DOHH2 (cell line): ENCODE measurements at regions not wholly inside any gene's neighbourhood (a gene's known extent, or its start where the extent isn't known, plus 50 kb on each side); places are given as distances from the start of the nearest gene placed in this dataset.

Experiments used
- H3F3A ChIP-seq: fragments of 200-600 bp; sonication (generic), shearing (Covaris generic); 2 replicates; pipeline ENCODE4 v1.6.0; 2016; ENCODE audit warnings: antibody characterized with exemption, mild to moderate bottlenecking; ENCODE audit not compliant: control insufficient read depth, insufficient read depth
- H3K27ac ChIP-seq: fragments of 200-600 bp; sonication (generic); 2 replicates; pipeline ENCODE4 v1.5.1; 2014; ENCODE audit warnings: low read depth, mild to moderate bottlenecking, low read length, moderate library complexity
- H3K27me3 ChIP-seq: fragments of 200-600 bp; sonication (generic); 2 replicates; pipeline ENCODE4 v1.6.1; 2014; ENCODE audit warnings: mild to moderate bottlenecking, low read length, mixed read lengths; ENCODE audit not compliant: control insufficient read depth
- H3K36me3 ChIP-seq: fragments of 200-600 bp; sonication (generic); 2 replicates; pipeline ENCODE4 v1.6.1; 2014; ENCODE audit warnings: mild to moderate bottlenecking, low read length, moderate library complexity, mixed read lengths; ENCODE audit not compliant: control insufficient read depth
- H3K4me1 ChIP-seq: fragments of 200-600 bp; sonication (generic); 2 replicates; pipeline ENCODE4 v1.6.1; 2014; ENCODE audit warnings: mild to moderate bottlenecking, low read length, mixed read lengths; ENCODE audit not compliant: control insufficient read depth
- H3K4me2 ChIP-seq: fragments of 200-600 bp; sonication (generic); 2 replicates; pipeline ENCODE4 v1.6.0; 2014; ENCODE audit warnings: mild to moderate bottlenecking, low read length, moderate library complexity
- H3K4me3 ChIP-seq: fragments of 200-600 bp; sonication (generic); 2 replicates; pipeline ENCODE4 v1.5.1; 2014; ENCODE audit warnings: mild to moderate bottlenecking, low read length, mixed read lengths
- H3K79me2 ChIP-seq: fragments of 200-600 bp; sonication (generic); 2 replicates; pipeline ENCODE4 v1.6.1; 2014; ENCODE audit warnings: mild to moderate bottlenecking, low read length, mixed read lengths; ENCODE audit not compliant: control insufficient read depth
- H3K9me2 ChIP-seq: fragments of 200-600 bp; sonication (generic); replicated peaks from 2 replicates; pipeline ENCODE4 v1.6.1; 2014; ENCODE audit warnings: mild to moderate bottlenecking, low read length, mixed read lengths; ENCODE audit not compliant: control insufficient read depth
- H3K9me3 ChIP-seq: fragments of 200-600 bp; sonication (generic); 2 replicates; pipeline ENCODE4 v1.6.1; 2014; ENCODE audit warnings: antibody characterized with exemption, low read length, mixed read lengths; ENCODE audit not compliant: control insufficient read depth, insufficient read depth
- H4K20me1 ChIP-seq: fragments of 200-600 bp; sonication (generic); 2 replicates; pipeline ENCODE4 v1.6.0; 2014; ENCODE audit warnings: low read depth, mild to moderate bottlenecking, antibody characterized with exemption, low read length, moderate library complexity; ENCODE audit not compliant: control insufficient read depth, insufficient read depth
- CTCF ChIP-seq: fragments of 200-600 bp; sonication (generic); IDR thresholded peaks from one replicate; pipeline ENCODE4 v1.5.1; 2014; ENCODE audit warnings: antibody characterized with exemption, mild to moderate bottlenecking, low read depth, low read length; ENCODE audit not compliant: poor library complexity, severe bottlenecking
- EZH2phosphoT487 ChIP-seq: fragments of 200-600 bp; sonication (generic); IDR thresholded peaks from 2 replicates; pipeline ENCODE4 v1.6.1; 2017; ENCODE audit warnings: borderline replicate concordance, mild to moderate bottlenecking, antibody characterized with exemption, low read length, moderate library complexity, mixed read lengths

GRCh38 chr12:124099661-124100060, 126.6 kb downstream of the ZNF664 start:
- no peak for TF ChIP-seq EZH2phosphoT487
- TF ChIP-seq CTCF: no peak
- H3K9me2 ChIP-seq: no peaks in the 10 kb centered on the region
- no peaks in the 10 kb centered on the region for H3K4me1 ChIP-seq
- no peaks in the 10 kb centered on the region for H4K20me1 ChIP-seq
- no peaks in the 10 kb centered on the region for H3K79me2 ChIP-seq
- H3F3A ChIP-seq: no peaks in the 10 kb centered on the region
- H3K4me2 ChIP-seq: no peak overlapping the region
- H3K27ac ChIP-seq: no peak overlapping the region
- H3K4me3 ChIP-seq: no peak overlapping the region
- no peaks in the 10 kb centered on the region for H3K27me3 ChIP-seq
- no peaks in the 10 kb centered on the region for H3K9me3 ChIP-seq
- H3K36me3 ChIP-seq: no peaks in the 10 kb centered on the region

GRCh38 chr12:124100572-124101178, 127.7 kb downstream of the ZNF664 start:
- Histone ChIP-seq H3K4me1 (no peaks in the 10 kb centered on the region), H3K4me3 (no peak overlapping the region), H3K9me3 (no peaks in the 10 kb centered on the region), H3K36me3 (no peaks in the 10 kb centered on the region), H3K27me3 (no peaks in the 10 kb centered on the region), H3K79me2 (no peaks in the 10 kb centered on the region), H3F3A (no peaks in the 10 kb centered on the region), H3K9me2 (no peaks in the 10 kb centered on the region), H3K27ac (no peak overlapping the region), H3K4me2 (no peak overlapping the region), H4K20me1 (no peaks in the 10 kb centered on the region)
- TF ChIP-seq EZH2phosphoT487 (no peak), CTCF (no peak)

- Histone ChIP-seq H4K20me1 (no peaks in the 10 kb centered on the region), H3K9me2 (no peaks in the 10 kb centered on the region), H3K4me3 (no peak overlapping the region), H3K79me2 (no peaks in the 10 kb centered on the region), H3K4me2 (no peak overlapping the region), H3K4me1 (peaks cover 7% of the 10 kb centered on the region), H3F3A (no peaks in the 10 kb centered on the region), H3K27me3 (no peaks in the 10 kb centered on the region; the same call in 1 of the 2 replicates), H3K36me3 (no peaks in the 10 kb centered on the region), H3K9me3 (no peaks in the 10 kb centered on the region), H3K27ac (no peak overlapping the region)
- TF ChIP-seq EZH2phosphoT487 (no peak), CTCF (no peak)
Observed at GRCh38 chr12:124105546-124105945, 132.5 kb downstream of the ZNF664 start.
